GM12801 (cell line): ENCODE measurements at regions not wholly inside any gene's neighbourhood (a gene's known extent, or its start where the extent isn't known, plus 50 kb on each side); places are given as distances from the start of the nearest gene placed in this dataset.

Experiments used
- TF ChIP-seq, protein P1 (sequence below): IDR thresholded peaks from one replicate; pipeline ENCODE4 v1.5.1; 2011; ENCODE audit warnings: control low read depth; ENCODE audit not compliant: insufficient read length; ENCODE audit errors: extremely low read depth

DNA sequence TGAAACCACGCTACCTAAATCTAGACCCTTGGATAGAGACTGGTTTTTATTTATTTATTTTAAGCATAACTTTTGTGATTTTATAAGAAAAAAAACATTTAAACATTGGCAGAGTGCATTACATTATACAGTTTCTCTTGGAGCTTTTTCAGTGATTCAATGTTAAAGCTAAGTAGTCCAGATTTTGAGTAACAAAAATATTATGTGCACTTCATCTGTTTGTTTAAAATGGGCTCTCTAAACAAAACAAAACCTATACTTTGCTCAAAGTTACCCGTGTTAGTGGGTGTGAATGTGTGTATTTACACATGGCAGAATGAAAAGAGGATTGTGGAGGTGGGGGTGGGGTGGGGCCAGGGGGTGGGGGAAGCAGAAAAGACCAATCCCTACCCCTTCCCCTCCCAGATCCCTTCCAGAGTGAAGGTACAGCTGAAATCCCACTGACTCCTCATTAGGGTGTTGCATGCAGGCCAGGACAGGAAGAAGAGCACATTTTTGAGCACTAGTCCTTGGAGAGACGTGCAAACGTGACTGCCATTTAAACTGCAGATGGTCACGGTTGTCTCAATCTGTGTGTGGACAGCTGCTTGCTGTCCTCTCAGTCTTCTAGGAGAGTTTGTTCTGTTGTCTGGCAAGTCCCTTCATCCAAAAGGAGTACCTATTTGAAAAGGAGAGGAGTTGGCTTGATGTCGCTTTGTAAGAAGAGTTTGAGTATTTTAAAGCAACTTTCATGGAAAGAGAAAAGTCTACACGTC, 303.0 kb downstream of the ICOS start:
- TF ChIP-seq, protein P1, sequence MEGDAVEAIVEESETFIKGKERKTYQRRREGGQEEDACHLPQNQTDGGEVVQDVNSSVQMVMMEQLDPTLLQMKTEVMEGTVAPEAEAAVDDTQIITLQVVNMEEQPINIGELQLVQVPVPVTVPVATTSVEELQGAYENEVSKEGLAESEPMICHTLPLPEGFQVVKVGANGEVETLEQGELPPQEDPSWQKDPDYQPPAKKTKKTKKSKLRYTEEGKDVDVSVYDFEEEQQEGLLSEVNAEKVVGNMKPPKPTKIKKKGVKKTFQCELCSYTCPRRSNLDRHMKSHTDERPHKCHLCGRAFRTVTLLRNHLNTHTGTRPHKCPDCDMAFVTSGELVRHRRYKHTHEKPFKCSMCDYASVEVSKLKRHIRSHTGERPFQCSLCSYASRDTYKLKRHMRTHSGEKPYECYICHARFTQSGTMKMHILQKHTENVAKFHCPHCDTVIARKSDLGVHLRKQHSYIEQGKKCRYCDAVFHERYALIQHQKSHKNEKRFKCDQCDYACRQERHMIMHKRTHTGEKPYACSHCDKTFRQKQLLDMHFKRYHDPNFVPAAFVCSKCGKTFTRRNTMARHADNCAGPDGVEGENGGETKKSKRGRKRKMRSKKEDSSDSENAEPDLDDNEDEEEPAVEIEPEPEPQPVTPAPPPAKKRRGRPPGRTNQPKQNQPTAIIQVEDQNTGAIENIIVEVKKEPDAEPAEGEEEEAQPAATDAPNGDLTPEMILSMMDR = no peak

DNA sequence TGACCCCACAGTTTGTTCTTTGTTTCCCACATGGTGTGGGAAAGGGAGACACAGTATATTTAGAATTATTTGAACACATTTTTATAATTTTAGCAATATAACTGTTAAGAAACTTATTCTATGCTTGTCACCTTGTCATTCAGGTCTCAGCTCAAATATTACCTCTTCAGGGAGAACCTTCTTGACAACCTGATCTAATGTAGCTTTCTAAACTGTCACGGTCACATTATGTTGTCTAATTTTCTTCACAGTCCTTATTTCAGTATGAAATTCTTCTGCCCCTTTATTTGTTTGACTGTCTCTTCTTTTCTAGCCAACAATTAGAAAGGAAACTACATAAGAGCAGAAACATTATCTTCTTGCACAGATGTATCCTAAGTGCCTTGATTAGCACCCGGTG, 304.3 kb upstream of the PARD3B start:
- TF ChIP-seq, protein P1 = no peak

DNA sequence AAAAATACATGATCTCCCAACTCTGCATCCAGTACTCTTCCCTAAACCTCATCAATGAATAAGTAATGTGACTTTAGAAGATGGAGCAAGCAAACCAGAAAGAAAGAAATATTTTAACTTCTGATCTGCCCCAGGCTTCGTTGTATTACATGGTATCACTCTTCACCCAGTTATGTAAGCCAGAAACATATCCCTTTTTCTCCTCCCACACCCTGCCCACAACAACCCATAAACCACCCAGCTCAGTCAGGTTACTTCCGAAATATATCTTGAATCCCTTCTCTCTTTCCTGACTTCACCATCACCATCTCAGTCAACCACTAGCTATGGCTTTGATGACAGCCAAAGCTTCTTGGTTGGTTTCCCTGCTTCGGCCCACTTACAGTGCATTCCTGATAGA, 295.8 kb upstream of the PARD3B start:
- TF ChIP-seq, protein P1 = no peak

DNA sequence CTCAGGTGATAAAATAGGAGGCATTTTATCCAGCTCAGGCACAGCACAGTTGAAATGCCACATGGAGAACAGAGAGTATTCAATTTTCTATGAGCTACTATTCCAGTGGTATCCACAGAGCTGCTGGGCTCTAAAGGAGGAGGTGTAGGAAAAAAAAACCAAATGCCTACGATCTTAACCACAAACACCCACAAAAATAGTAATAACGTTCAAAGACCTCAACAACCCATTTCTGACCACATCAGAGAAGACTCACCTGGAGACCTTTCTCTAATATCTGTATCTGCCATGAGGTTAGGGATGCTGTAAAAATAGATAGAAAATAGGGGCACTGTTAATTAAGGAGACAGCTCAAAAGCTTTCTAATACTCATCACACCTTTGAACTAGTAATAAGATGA, 294.6 kb upstream of the PARD3B start:
- TF ChIP-seq, protein P1 = no peak

DNA sequence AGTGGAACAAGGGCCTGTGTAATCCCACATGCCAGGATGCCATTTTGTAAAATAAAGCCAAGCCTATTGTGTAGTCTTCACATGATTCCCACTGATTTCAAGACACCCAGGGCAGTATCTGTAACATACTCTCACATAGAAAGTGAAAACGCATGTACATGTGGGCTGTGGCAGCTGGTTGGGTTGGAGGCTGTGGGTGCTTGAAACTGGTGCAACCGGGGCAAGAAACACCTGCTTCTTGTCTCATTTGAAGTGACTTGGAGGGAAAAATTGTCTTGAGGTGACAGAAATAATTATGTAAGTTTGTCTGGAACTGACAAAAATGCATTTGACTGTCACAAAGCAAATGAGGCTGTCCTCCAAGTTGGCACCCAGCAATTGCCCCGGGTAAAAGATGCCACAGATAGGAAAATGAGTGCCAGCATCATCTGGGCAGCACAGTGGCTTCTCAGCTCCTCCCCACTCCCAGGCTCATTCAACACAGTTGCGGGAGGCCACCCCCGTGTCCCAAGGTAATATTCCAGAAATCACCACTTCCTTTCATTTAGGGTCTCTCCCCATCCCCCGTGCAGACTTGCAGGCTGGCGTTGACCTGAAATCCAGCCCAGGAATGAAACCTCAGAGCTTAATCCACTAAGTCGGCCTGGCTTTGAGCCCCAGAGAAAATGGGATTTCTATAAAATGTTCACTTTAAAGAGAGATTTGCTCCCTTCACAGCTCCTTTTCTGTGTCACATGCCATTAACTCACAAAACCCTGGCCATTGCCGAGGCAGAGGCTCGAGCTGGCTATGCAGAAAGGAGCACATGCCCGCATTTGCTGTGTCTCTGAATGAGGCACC, 293.9 kb upstream of the PARD3B start:
- TF ChIP-seq, protein P1 = no peak

DNA sequence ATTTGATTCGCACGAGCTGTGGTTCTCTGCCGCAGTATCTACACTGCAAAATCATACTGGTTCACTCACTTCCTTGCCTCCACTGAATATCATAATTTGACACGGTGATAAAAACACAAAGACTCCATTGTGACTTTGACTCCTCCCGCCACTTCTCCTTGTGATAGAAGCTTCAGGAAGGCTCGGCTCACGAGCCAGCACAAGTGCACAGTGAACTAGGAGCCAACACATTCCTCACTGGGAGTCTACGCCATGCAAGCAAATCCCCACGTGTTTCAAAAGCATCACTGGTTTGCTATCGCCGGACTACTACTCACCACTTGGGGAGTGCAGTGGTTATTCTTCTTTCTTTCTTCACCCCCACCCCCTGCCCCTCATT, 293.3 kb upstream of the PARD3B start:
- TF ChIP-seq, protein P1 = no peak

DNA sequence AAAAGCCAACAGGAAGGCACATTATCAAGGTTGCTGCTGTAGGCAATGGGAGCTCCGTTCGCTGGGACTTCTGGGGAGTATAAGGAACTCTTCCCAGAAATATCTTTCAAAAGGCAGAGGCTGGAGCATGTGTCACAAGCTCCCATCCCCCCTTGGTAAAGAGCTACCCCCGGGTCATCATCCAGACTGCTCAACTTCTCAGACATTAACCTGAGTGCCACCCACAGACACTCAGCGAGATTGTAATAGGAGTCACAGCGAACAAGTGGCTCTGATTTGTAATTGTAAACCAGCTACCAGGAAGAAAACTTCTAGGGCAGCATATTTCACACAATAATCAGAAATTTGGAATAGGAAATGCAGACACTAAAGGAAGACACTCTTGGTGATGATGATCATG, 290.2 kb upstream of the PARD3B start:
- TF ChIP-seq, protein P1 = no peak
